22Rv1 (cell line): ENCODE measurements at regions not wholly inside any gene's neighbourhood (a gene's known extent, or its start where the extent isn't known, plus 50 kb on each side); places are given as distances from the start of the nearest gene placed in this dataset.

Experiments
- H3K27ac ChIP-seq: fragments of 450-650 bp; 2 replicates; pipeline ENCODE4 v1.5.1; 2017
- CTCF ChIP-seq: fragments of 450-650 bp; IDR thresholded peaks from 2 replicates; pipeline ENCODE4 v1.5.1; 2017; ENCODE audit warnings: mild to moderate bottlenecking
- ZFX ChIP-seq: fragments of 450-650 bp; IDR thresholded peaks from 2 replicates; pipeline ENCODE4 v1.6.1; 2017; ENCODE audit warnings: antibody characterized with exemption, borderline replicate concordance

- no peak for TF ChIP-seq CTCF
- no peak for TF ChIP-seq ZFX
- no peak overlapping the region for H3K27ac ChIP-seq
Measured at GRCh38 chr2:17401096-17401495, 117.1 kb downstream of the RAD51AP2 start.

- TF ChIP-seq ZFX (no peak), CTCF (no peak)
Measured at GRCh38 chr2:17398770-17399169, 119.5 kb downstream of the RAD51AP2 start.

GRCh38 chr2:17388798-17389197 lies 129.4 kb downstream of the RAD51AP2 start:
- no peak overlapping the region for H3K27ac ChIP-seq
- no peak for TF ChIP-seq CTCF
- TF ChIP-seq ZFX, result no peak

More at GRCh38 chr2:17398770-17399169, 119.5 kb downstream of the RAD51AP2 start:
- no peak overlapping the region for H3K27ac ChIP-seq

- no peak overlapping the region for H3K27ac ChIP-seq
Measured at GRCh38 chr2:17387591-17387990, 130.6 kb downstream of the RAD51AP2 start.

GRCh38 chr2:17386771-17387170 lies 131.5 kb downstream of the RAD51AP2 start:
- TF ChIP-seq CTCF, result no peak
- no peak for TF ChIP-seq ZFX
- no peak overlapping the region for H3K27ac ChIP-seq

More at GRCh38 chr2:17387591-17387990, 130.6 kb downstream of the RAD51AP2 start:
- TF ChIP-seq ZFX, result no peak
- no peak for TF ChIP-seq CTCF

GRCh38 chr2:17380003-17380402 lies 138.2 kb downstream of the RAD51AP2 start:
- TF ChIP-seq ZFX, result no peak
- no peak for TF ChIP-seq CTCF
- H3K27ac ChIP-seq, result no peak overlapping the region

GRCh38 chr2:17375262-17375661 lies 143.0 kb downstream of the RAD51AP2 start:
- H3K27ac ChIP-seq, result no peak overlapping the region
- TF ChIP-seq ZFX (no peak), CTCF (no peak)
